Skeletal muscle tissue (tissue), 3 donors: ENCODE measurements at regions not wholly inside any gene's neighbourhood (a gene's known extent, or its start where the extent isn't known, plus 50 kb on each side); places are given as distances from the start of the nearest gene placed in this dataset.

ENCODE experiments used
- H3K27ac ChIP-seq: one replicate; pipeline ENCODE4 v1.7.0; 2013; ENCODE audit warnings: mild to moderate bottlenecking, low read depth, low read length, inconsistent platforms
- H3K27me3 ChIP-seq, 3 donors: one replicate each; pipeline ENCODE4 v1.7.0; 2013; ENCODE audit warnings: low read length in 3 of 3; ENCODE audit not compliant: control insufficient read depth in 3 of 3, insufficient read depth in 3 of 3
- H3K36me3 ChIP-seq, 3 donors: one replicate each; pipeline ENCODE4 v1.7.0; 2013; ENCODE audit warnings: low read length in 3 of 3; ENCODE audit not compliant: control insufficient read depth in 3 of 3, insufficient read depth in 3 of 3
- H3K4me1 ChIP-seq, 3 donors: one replicate each; pipeline ENCODE4 v1.7.0; 2013; ENCODE audit warnings: low read length in 3 of 3, mild to moderate bottlenecking in 3 of 3; ENCODE audit not compliant: control insufficient read depth in 3 of 3, insufficient read depth in 3 of 3
- H3K4me3 ChIP-seq, 3 donors: one replicate each; pipeline ENCODE4 v1.7.0; 2013; ENCODE audit warnings: low read length in 3 of 3
- H3K9ac ChIP-seq, 3 donors: one replicate each; pipeline ENCODE4 v1.7.0; 2013; ENCODE audit warnings: low read length in 3 of 3, mild to moderate bottlenecking in 3 of 3, moderate library complexity in 2 of 3, low read depth in 1 of 3
- H3K9me3 ChIP-seq, 3 donors: one replicate each; pipeline ENCODE4 v1.7.0; 2013; ENCODE audit warnings: low read length in 3 of 3; ENCODE audit not compliant: control insufficient read depth in 3 of 3
- donor health status: Osteomylitis.

DNA sequence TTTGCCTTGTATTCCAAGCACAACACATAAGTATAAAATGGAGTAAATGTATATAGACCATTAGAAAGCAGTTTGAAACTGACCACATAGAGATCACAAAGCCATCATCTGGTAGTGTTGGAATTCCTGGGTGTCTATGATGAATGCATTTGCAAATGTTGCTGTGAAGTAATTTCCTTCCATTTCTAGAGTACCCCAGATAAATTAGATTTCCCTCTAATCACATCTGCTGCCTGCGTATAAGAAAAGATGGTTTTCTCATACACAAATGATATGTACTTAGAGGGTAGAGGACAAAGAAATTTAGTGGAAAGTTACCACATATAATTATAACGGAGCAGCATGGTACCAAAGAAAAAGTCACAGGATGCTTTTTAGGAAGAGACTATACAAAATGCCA, 1117.8 kb downstream of the IGSF11 start:
- no peak overlapping the region for H3K27ac ChIP-seq
- no peak overlapping the region for H3K4me3 ChIP-seq
- H3K36me3 ChIP-seq = no peaks in the 10 kb centered on the region
- no peak overlapping the region for H3K9ac ChIP-seq
- H3K9me3 ChIP-seq = no peaks in the 10 kb centered on the region
- H3K4me1 ChIP-seq = no peaks in the 10 kb centered on the region
- H3K27me3 ChIP-seq = no peaks in the 10 kb centered on the region

DNA sequence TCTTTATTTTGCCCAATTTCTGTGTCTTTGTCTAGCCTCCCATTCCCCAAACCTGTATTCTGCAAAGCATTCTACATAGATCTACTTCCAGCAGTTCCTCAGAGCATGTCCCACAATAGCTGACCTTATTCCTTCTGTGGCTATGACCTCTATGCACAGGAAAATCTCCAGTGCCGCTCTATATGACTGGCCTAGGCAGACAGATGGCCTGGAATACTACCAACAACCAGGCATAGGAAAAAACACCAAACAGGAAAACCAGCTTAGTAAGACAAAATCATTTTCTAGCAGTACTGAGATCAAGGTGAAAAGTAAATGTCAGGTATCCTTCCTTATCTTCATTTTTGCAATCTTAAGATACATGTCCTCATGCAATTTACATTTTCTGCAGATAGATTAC, 1115.0 kb downstream of the IGSF11 start:
- H3K4me1 ChIP-seq = no peaks in the 10 kb centered on the region
- no peaks in the 10 kb centered on the region for H3K9me3 ChIP-seq
- no peaks in the 10 kb centered on the region for H3K27me3 ChIP-seq
- H3K36me3 ChIP-seq = no peaks in the 10 kb centered on the region
- no peak overlapping the region for H3K9ac ChIP-seq
- H3K27ac ChIP-seq = no peak overlapping the region
- H3K4me3 ChIP-seq = no peak overlapping the region

DNA sequence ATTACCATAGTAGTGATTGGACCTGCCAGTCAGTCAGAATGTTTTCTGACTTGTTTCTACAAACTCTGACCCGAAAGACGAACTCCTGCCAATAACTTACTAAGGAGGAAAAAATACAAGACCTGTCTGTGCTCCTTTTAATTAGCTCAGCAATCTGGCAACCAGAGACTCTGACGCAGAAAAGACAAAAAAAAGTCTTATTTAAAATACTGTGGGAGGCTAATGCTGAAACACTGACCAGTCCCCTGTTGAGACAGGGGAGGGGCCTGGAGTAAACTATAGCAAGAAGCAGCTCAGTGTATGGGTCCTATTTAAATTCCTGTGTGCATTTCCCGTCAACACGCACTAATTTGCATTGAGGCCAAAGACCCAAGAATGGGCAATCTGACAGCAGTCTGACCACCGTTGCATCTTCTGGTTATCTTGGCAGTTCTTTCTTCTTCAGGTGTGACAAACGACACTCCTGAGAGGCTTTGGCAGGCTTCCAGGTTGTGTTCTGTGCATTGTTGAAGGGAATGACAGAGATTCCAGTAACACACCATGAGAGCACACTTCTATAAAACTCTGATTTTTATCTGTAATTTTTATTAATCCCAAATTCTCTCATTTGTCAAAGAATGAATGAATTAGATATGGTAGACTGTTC, 1114.3 kb downstream of the IGSF11 start:
- Histone ChIP-seq H3K9ac (no peak overlapping the region), H3K9me3 (no peaks in the 10 kb centered on the region), H3K4me1 (no peaks in the 10 kb centered on the region), H3K36me3 (no peaks in the 10 kb centered on the region), H3K27me3 (no peaks in the 10 kb centered on the region), H3K27ac (no peak overlapping the region), H3K4me3 (no peak overlapping the region)

DNA sequence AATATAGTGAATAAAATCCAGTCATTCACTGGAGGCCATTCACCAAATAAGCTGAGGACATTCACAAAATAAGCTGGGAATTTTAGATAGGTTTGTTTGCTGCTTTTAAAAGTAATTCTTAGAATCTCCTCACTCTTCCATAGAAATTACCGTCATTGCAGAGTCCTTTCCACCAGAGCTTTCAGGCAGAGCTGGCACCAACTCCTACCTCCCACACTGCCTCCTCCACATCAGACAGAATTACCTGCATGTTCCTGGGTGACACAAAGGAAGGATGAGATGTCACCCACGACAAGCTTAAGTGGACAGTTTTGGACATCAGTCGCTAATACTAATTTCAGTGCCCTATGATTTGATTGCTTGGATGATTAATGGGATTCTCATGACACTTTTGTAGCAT, 1113.2 kb downstream of the IGSF11 start:
- Histone ChIP-seq H3K9me3 (no peaks in the 10 kb centered on the region), H3K4me3 (no peak overlapping the region), H3K27me3 (no peaks in the 10 kb centered on the region), H3K27ac (no peak overlapping the region), H3K4me1 (no peaks in the 10 kb centered on the region), H3K9ac (no peak overlapping the region), H3K36me3 (no peaks in the 10 kb centered on the region)

DNA sequence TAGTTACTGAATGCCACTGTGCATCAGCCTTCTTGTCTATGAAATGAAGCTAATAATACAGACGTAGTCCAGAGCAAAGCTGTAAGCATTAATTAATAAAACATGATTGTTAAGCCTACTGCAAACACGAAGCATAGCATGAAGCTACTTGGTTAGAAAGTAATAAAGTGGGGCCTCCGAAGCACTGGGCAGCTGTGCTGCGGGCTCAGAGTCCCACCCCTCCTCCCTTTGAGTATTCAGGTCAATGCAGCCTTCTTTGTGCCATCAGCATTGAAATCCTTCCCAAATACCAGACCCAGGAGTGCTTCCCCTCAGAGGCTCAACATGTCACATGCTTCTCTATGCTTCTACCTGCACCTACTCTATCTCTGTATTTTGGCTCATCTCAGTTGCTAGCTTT, 1112.6 kb downstream of the IGSF11 start:
- Histone ChIP-seq H3K9ac (no peak overlapping the region), H3K4me1 (no peaks in the 10 kb centered on the region), H3K9me3 (no peaks in the 10 kb centered on the region), H3K4me3 (no peak overlapping the region), H3K27ac (no peak overlapping the region), H3K27me3 (no peaks in the 10 kb centered on the region), H3K36me3 (no peaks in the 10 kb centered on the region)

DNA sequence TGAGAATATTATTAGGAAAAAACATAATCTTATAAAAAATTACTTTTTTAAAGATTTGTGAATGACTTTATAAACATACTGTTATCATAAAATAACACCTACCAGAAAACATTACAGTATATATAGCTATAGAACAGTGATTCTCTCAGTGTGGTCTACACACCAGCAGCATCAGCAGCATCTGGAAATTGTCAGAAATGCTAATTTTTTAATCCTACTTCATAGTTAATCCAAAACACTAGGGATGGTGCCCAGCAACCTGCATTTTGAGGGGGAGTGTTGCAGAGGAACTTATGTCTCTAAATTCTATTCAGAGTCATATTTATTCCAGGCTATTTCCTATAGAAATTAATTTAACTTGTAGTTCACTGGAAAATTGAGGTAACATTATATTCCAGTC, 1107.8 kb downstream of the IGSF11 start:
- H3K9ac ChIP-seq = no peak overlapping the region
- no peaks in the 10 kb centered on the region for H3K36me3 ChIP-seq
- no peaks in the 10 kb centered on the region for H3K9me3 ChIP-seq
- H3K4me1 ChIP-seq = no peaks in the 10 kb centered on the region
- no peak overlapping the region for H3K27ac ChIP-seq
- H3K4me3 ChIP-seq = no peak overlapping the region
- H3K27me3 ChIP-seq = no peaks in the 10 kb centered on the region

DNA sequence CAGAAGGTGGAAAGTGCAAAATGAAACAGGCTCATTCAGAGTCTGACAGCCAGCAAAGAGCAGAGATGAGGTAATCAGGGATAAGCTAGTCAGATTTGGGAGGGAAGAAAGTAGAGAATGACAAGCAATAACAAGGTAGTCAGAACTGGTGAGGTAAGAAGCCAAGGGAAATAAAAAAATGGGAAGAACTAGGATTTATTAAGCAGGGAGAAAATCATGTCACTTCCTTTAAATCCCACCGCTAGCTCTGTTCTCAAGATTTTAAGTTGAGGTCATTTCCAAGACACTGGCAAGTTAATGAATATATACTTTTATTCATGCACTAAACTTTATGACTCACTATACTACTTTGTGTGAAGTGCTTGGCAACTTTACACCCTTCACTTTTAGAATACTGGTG, 1106.8 kb downstream of the IGSF11 start:
- Histone ChIP-seq H3K4me3 (no peak overlapping the region), H3K9me3 (no peaks in the 10 kb centered on the region), H3K27me3 (no peaks in the 10 kb centered on the region), H3K36me3 (no peaks in the 10 kb centered on the region), H3K27ac (no peak overlapping the region), H3K4me1 (no peaks in the 10 kb centered on the region), H3K9ac (no peak overlapping the region)

DNA sequence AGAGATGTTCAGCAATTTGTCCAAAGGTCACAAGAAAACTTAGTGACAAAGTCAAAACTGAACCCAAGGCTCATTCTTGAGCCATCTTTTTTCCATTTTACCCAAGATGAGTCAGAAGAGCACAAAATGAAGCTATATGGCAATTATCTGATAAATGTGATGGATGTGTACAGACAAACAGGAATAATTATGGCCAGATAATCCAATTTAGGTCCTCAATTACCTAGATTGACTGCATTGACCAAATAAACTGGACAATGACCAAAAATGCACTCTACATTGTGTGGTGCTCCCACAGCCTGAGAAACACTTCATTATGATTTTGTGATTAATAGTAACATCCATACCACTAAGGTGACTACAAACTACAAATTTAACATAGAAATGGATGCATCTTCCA, 1105.8 kb downstream of the IGSF11 start:
- H3K9me3 ChIP-seq = no peaks in the 10 kb centered on the region
- H3K27me3 ChIP-seq = no peaks in the 10 kb centered on the region
- H3K36me3 ChIP-seq = no peaks in the 10 kb centered on the region
- no peak overlapping the region for H3K27ac ChIP-seq
- no peak overlapping the region for H3K4me3 ChIP-seq
- no peaks in the 10 kb centered on the region for H3K4me1 ChIP-seq
- H3K9ac ChIP-seq = no peak overlapping the region

DNA sequence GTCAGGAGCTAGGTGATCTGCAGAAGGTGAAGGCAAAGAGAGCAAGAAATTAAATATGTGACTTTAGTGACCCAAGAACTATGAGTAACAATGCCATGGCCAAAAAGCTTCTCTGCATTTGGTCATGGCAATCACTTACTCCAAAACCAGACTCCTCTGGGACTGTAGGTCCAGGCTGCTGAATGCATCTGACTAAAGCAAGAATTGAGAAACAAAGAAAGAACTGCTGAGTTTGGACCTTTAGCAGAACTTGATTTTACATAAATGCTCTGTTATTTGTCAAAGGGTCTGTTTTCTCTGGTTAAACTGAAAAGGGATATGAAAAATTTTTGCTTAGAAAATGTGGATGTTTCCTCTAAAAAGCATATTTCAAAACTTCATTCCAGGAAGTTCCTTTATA, 1102.2 kb downstream of the IGSF11 start:
- no peaks in the 10 kb centered on the region for H3K4me1 ChIP-seq
- no peaks in the 10 kb centered on the region for H3K36me3 ChIP-seq
- H3K9me3 ChIP-seq = no peaks in the 10 kb centered on the region
- no peak overlapping the region for H3K4me3 ChIP-seq
- H3K9ac ChIP-seq = no peak overlapping the region
- H3K27me3 ChIP-seq = no peaks in the 10 kb centered on the region
- H3K27ac ChIP-seq = no peak overlapping the region

DNA sequence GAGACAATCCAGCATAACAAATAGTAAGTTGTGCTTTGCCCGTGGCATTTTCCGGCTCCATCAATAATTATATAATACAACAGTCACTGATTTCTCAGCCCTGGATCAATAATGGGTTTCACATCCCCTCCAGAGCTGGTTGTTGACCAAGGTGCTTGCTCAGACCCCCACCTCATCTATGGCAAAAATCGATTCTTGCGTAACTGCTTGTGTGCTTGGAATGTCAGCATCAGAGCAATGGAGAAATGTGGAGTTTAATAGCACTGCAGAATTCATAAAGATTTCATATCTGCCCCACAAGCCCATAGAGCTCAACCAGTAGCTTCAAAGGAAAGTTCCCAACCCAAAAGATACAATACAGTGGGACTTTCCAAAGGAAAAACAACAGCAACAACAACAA, 1098.5 kb downstream of the IGSF11 start:
- no peaks in the 10 kb centered on the region for H3K36me3 ChIP-seq
- no peaks in the 10 kb centered on the region for H3K27me3 ChIP-seq

DNA sequence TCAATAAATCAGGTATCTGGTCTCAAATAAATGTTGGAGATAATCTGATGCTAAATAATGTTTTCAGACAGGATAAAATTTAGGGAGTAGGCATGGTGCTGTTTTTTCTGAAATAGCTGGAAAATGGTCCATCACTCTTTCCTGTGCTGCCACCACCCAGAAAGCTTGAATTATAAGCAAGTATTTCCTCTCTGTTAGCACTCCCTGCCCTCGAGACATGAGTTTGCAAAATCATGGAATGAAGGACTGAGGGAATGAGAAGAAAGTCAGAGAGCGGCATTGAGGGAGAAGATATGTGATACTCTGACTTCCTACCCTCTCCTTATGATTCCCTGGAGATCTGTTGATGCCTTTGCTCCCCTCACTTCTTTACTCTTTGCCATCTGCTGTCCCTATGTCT, 1095.7 kb downstream of the IGSF11 start:
- Histone ChIP-seq H3K9ac (no peak overlapping the region), H3K36me3 (no peaks in the 10 kb centered on the region), H3K4me3 (no peak overlapping the region), H3K27me3 (no peaks in the 10 kb centered on the region), H3K27ac (no peak overlapping the region), H3K4me1 (no peaks in the 10 kb centered on the region), H3K9me3 (no peaks in the 10 kb centered on the region)

More for the DNA sequence above, 1098.5 kb downstream of the IGSF11 start:
- H3K4me3 ChIP-seq = no peak overlapping the region
- H3K27ac ChIP-seq = no peak overlapping the region
- H3K4me1 ChIP-seq = no peaks in the 10 kb centered on the region
- no peak overlapping the region for H3K9ac ChIP-seq
- H3K9me3 ChIP-seq = no peaks in the 10 kb centered on the region
